Urinary bladder (tissue), 3 donors: ENCODE measurements at regions not wholly inside any gene's neighbourhood (a gene's known extent, or its start where the extent isn't known, plus 50 kb on each side); places are given as distances from the start of the nearest gene placed in this dataset.
A peak's percentile ranks its signal among the peaks of the same experiment; 100 is the strongest.
"Not testable (repeated sequence)": the region's sequence is repeated elsewhere in the genome, so short reads cannot be mapped to it uniquely, and the experiment has no call there.

Source experiments
- DNase-seq: peaks from one replicate; pipeline ENCODE4 v3.0.0-alpha.2; 2015; ENCODE audit errors: extremely low spot score
- H3K27ac ChIP-seq: one replicate; pipeline ENCODE4 v1.5.1; 2013; ENCODE audit warnings: low read depth, mild to moderate bottlenecking, moderate library complexity
- H3K36me3 ChIP-seq: one replicate; pipeline ENCODE4 v1.6.1; 2013; ENCODE audit warnings: mild to moderate bottlenecking, moderate library complexity; ENCODE audit not compliant: insufficient read depth
- H3K4me1 ChIP-seq: one replicate; pipeline ENCODE4 v1.6.1; 2013; ENCODE audit warnings: mild to moderate bottlenecking, moderate library complexity; ENCODE audit not compliant: insufficient read depth
- H3K4me3 ChIP-seq: one replicate; pipeline ENCODE4 v1.5.1; 2013; ENCODE audit warnings: low read depth, low read length
- WGBS: extraction: QIAGEN DNeasy Blood & Tissue Kit; methylation state at CpG from one replicate; pipeline ENCODE4 v1.1.7; 2013; 5-methylcytosine and 5-hydroxymethylcytosine counted together
- donor health status: healthy with polysubstance abuse.
- donor health status: healthy.

DNA sequence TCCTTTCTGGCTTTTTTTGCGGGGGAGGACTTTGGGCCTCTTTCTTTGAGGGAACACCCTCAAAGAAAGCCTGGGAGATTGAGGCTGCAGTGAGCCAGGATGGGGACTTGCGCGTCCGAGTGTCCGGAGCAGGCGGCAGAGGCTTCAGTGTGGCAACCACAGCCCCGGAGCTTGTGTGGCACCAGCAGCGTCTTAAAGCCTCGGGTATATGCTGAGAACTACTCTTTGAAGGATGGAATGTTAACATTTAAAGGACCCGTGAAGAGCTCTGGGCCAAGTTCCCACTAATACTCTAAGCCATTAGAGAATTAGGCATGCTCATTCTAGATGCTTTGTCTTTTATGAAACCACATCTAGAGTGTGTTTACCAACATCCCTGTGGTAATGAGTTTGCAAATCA is 168.2 kb downstream of the SEPTIN7 start:
- 62% methylated on average over 10 of the region's 10 CpGs for WGBS
- no peak overlapping the region for H3K4me3 ChIP-seq
- no peaks in the 10 kb centered on the region for H3K4me1 ChIP-seq
- no peak overlapping the region for H3K27ac ChIP-seq
- no peak for DNase-seq
- H3K36me3 ChIP-seq = no peaks in the 10 kb centered on the region

DNA sequence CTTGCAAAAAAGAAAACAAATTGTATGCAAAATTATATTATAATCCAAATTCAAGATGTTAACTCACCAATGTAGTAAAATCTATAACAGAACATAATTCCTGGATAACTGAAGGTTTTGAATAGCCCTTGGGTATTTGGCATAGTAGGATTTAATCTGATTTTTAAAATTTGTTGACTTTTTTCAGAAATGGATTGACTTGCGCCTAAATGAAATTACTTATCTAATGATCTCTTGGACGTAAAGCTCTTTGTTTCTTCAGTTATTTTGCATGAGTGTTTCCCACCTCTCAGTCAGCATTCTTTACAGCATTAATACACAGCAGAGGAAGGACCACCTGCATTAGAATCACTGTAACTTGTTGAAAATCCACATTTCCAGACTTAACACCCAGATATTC is 169.6 kb downstream of the SEPTIN7 start:
- no peaks in the 10 kb centered on the region for H3K36me3 ChIP-seq
- H3K4me1 ChIP-seq = no peaks in the 10 kb centered on the region
- H3K27ac ChIP-seq = no peak overlapping the region
- H3K4me3 ChIP-seq = no peak overlapping the region
- DNase-seq = no peak
- WGBS = 96% methylated on average over 2 of the region's 2 CpGs

GRCh38 chr7:35971133-35971891 is 170.5 kb downstream of the SEPTIN7 start:
- no peak for DNase-seq
- no peaks in the 10 kb centered on the region for H3K36me3 ChIP-seq
- WGBS = 33% methylated on average over 55 of the region's 55 CpGs
- no peaks in the 10 kb centered on the region for H3K4me1 ChIP-seq
- no peak overlapping the region for H3K27ac ChIP-seq
- H3K4me3 ChIP-seq = peak overlapping the region; percentile 11

DNA sequence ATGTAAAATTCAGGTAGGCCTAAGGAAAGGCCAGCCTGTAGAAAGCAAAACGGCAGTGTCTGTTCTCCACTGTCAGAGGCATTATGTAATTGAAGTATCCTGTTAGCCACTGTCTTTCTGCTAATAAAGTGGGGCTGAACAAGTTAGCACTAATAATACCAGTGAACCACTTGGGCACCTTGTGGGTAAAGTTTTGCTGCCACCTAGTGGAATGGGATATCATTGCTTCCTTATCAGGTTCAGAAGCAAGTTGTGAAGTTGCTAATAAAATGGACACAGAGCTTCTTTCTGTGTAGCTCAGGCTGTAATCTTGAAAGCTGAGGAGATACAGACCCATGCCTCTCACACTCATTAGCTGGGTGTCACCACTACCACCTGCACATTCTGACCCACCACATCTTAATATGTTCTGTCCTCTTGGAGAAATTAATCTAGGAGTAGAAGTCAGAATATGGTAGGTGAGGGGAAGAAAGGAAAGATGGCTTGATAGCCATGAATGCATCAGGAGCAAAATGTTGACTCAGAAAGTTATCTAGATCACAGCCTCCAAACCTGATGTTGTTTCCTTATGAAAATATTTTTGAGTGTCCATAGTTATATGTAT is 175.1 kb downstream of the SEPTIN7 start:
- Histone ChIP-seq H3K27ac (no peak overlapping the region), H3K4me1 (no peaks in the 10 kb centered on the region), H3K36me3 (no peaks in the 10 kb centered on the region), H3K4me3 (no peak overlapping the region)
- DNase-seq = peak; percentile 42
- WGBS = 6% methylated on average over 1 of the region's 1 CpG

- not testable (repeated sequence) for H3K36me3 ChIP-seq, H3K4me3 ChIP-seq, DNase-seq, H3K4me1 ChIP-seq, H3K27ac ChIP-seq
- 70% methylated on average over 8 of the region's 8 CpGs for WGBS
Observed at GRCh38 chr7:35978816-35979640, 174.0 kb upstream of the EEPD1 start.

DNA sequence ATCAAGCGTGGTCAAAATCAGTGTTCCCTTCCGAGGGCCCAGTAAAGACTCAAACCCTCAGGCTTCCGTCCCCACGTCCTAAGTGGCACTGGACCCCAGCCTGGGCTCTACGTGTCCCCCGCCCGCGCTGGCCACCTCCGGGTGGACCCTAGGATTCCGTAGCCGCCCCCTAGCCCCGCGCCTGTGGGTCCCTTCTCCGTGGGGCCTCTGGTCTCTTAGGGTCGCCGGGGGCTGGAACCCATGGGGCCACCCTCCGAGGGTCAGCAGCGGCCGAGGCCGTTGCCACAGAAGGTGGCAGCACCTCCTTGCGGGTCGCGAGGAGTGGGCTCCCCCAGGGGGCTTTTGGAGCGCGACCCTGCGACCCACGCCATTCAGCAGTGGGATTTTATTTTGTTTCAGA is 170.5 kb upstream of the EEPD1 start:
- Histone ChIP-seq H3K27ac (no peak overlapping the region), H3K4me3 (no peak overlapping the region), H3K36me3 (no peaks in the 10 kb centered on the region), H3K4me1 (no peaks in the 10 kb centered on the region)
- DNase-seq = no peak
- 94% methylated on average over 27 of the region's 27 CpGs for WGBS

- DNase-seq = no peak
- Histone ChIP-seq H3K36me3 (no peaks in the 10 kb centered on the region), H3K27ac (no peak overlapping the region), H3K4me3 (no peak overlapping the region), H3K4me1 (no peaks in the 10 kb centered on the region)
- 96% methylated on average over 5 of the region's 5 CpGs for WGBS
Observed at GRCh38 chr7:35983626-35984025, 169.4 kb upstream of the EEPD1 start.

- H3K4me3 ChIP-seq = no peak overlapping the region
- H3K27ac ChIP-seq = no peak overlapping the region
- H3K36me3 ChIP-seq = no peaks in the 10 kb centered on the region
- peak; percentile 33 for DNase-seq
- H3K4me1 ChIP-seq = no peaks in the 10 kb centered on the region
- WGBS = 16% methylated on average over 7 of the region's 7 CpGs
Observed at GRCh38 chr7:35985126-35985754, 167.8 kb upstream of the EEPD1 start.

DNA sequence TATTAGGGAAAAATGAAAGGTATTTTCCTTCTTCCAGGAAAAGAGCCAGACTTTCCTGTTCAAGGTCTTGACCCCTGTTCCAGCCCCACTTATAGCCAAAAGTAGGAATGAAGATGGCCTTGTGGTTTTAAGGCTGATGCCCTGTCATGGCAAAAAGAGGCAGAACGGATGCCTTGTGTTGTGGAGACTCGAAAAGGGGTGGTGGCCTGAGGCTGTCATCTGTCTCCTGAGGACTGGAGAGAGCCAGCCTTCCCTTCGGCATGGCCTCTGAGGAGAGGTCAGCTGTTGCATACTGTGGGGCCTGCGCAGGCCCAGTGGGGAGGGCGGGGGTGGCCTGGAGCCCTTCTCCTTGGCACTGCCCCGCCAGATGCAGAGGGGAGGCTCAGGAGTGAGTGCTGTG is 166.0 kb upstream of the EEPD1 start:
- no peak for DNase-seq
- 82% methylated on average over 6 of the region's 6 CpGs for WGBS
- H3K27ac ChIP-seq = no peak overlapping the region
- no peaks in the 10 kb centered on the region for H3K4me1 ChIP-seq
- H3K4me3 ChIP-seq = no peak overlapping the region
- no peaks in the 10 kb centered on the region for H3K36me3 ChIP-seq

GRCh38 chr7:35988105-35988504 is 164.9 kb upstream of the EEPD1 start:
- H3K36me3 ChIP-seq = no peaks in the 10 kb centered on the region
- DNase-seq = no peak
- no peaks in the 10 kb centered on the region for H3K4me1 ChIP-seq
- no peak overlapping the region for H3K4me3 ChIP-seq
- WGBS = 84% methylated on average over 5 of the region's 5 CpGs
- H3K27ac ChIP-seq = no peak overlapping the region

GRCh38 chr7:35988818-35989217 is 164.2 kb upstream of the EEPD1 start:
- WGBS = 45% methylated on average over 6 of the region's 6 CpGs
- DNase-seq = no peak
- Histone ChIP-seq H3K27ac (no peak overlapping the region), H3K4me1 (no peaks in the 10 kb centered on the region), H3K4me3 (no peak overlapping the region), H3K36me3 (no peaks in the 10 kb centered on the region)

DNA sequence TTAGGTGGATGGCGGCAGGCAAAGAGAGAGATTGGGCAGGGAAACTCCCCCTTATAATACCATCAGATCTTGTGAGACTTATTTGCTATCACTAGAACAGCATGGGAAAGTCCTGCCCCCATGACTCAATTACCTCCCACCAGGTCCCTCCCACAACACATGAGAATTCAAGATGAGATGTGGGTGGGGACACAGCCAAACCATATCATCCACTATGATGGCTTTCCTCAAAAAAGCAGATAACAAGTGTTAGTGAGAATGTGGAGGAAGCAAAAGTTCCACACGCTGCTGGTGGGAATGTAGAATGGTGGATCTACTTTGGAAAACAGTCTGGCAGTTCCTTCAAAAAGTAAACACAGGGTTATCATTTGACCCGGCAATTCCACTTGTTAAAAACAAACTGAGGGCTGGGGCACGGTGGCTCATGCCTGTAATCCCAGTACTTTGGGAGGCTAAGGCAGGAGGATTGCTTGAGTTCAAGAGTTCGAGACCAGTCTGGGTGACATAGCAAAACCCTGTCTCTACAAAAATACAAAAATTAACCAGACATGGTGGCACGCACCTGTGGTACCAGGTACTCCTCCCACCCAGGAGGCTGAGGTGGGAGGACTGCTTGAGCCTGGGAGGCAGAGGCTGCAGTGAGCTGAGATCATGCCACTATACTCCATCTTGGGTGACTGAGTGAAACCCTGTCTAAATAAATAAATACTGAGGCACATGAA is 161.4 kb upstream of the EEPD1 start:
- WGBS = 84% methylated on average over 6 of the region's 6 CpGs
- Histone ChIP-seq H3K4me3 (no peak overlapping the region), H3K36me3 (no peaks in the 10 kb centered on the region), H3K4me1 (no peaks in the 10 kb centered on the region), H3K27ac (no peak overlapping the region)
- DNase-seq = no peak

- H3K36me3 ChIP-seq = no peaks in the 10 kb centered on the region
- H3K4me1 ChIP-seq = no peaks in the 10 kb centered on the region
- H3K27ac ChIP-seq = no peak overlapping the region
- DNase-seq = no peak
- 93% methylated on average over 1 of the region's 1 CpG for WGBS
- no peak overlapping the region for H3K4me3 ChIP-seq
Observed at GRCh38 chr7:35992436-35992835, 160.6 kb upstream of the EEPD1 start.
